OCI-M1 (cell line): ENCODE measurements at regions not wholly inside any gene's neighbourhood (a gene's known extent, or its start where the extent isn't known, plus 50 kb on each side); places are given as distances from the start of the nearest gene placed in this dataset.
A peak's percentile ranks its signal among the peaks of the same experiment; 100 is the strongest.

Experiments used
- DNase-seq: peaks from one replicate; lab custom pipeline; 2025; lab: John Stamatoyannopoulos, UW

DNA sequence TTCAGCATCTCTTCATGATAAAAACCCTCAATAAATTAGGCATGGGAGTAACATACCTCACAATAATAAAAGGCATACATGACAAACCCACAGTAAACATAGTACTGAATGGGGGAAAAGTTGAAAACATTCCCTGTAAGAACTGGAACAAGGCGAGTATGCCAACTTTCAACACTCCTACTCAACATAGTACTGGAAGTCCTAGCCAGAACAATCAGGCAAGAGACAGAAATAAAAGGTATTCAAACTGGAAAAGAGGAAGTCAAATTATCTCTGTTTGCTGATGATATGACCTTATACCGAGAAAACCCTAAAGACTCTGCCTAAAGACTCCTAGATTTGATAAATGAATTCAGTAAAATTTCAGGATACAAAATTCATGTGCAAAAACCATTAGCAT lies 167.6 kb downstream of the TMEM38B start:
- peak; percentile 91 for DNase-seq

DNA sequence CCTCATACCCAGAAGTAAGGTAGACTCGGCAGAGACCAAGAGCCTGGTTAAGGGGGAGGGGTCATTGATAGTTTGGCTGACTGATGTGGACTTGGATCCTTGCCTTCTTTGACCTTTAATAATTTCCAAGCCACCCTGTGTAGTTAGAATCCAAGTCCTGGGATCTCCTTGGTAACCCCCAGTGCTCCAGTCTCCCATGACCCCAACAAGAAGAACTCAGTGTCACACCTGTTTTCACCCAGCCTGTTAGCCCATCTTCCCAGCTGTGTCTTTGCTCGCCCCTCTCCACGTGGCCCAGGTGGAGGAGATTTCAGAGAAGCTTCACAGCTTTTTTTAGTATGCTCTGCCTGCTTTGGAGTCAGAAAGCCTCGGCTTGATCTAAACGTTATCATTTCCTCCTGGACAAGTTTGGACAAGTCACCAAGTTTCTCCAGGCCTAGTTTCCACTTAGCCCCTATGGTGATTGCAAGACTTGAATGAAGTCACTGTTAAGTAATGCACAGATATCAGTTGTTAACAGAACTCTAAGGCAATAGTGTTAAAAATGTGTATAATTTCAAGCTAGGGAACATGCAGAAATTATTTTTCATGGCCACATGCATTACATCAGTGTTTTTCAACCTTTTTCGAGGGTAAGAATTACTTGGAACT lies 170.0 kb downstream of the TMEM38B start:
- DNase-seq, result peak; percentile 44

DNA sequence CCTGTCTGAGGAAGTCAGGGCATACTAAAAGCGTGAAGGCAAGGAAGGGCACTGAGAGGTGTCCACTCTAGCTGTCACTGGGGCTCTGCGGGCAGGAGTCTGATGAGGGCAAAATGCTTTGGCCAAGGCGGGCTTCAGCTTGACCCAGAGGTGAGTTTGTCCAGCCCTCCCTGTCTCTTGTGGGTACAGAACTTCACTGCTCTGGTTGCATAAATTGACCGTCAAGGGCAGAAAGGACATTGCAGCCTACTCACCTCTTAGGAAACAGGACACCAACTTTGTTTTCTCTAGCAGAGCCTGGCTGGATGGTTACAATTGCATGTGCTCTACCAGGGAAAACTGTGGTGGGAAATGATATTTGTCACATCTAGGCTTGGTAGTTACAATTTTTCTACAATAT lies 170.9 kb downstream of the TMEM38B start:
- no peak for DNase-seq

DNA sequence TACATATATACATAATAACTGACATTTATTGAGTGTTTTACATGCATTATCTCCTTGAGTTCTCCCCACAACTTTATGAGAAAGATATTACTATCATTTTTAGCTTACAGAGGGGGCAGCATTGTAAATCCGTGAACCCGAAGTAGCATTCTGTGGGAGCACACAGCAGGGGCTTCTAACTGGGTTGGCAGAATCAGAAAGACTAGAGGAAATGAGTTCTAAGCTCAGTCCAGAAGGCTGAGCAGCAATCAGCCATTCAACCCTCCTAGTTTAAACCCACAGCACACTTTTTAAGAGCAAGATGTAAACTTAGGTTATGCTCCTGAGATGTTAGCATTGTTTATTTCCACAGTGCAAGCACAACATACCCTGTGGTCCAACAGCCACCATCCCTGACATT lies 177.2 kb downstream of the TMEM38B start:
- no peak for DNase-seq

DNA sequence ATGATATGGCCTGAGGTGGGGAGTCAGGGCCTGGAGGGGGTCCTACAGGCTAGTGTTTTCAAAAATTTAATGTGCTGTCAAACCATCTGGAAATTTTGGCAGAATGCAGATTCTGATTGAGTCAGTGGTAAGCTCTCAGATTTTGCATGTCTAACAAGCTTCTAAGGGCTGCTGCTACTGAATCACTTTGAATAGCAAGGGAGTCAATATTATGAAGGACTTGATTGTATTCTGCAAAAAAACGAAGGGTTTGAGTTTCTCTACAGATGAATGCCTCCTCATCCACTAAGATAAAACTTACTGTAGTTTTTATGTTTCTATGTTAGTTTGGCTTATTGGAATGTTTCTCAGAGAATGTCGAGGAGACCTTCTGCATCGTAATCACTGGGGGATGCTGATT lies 179.5 kb downstream of the TMEM38B start:
- no peak for DNase-seq

DNA sequence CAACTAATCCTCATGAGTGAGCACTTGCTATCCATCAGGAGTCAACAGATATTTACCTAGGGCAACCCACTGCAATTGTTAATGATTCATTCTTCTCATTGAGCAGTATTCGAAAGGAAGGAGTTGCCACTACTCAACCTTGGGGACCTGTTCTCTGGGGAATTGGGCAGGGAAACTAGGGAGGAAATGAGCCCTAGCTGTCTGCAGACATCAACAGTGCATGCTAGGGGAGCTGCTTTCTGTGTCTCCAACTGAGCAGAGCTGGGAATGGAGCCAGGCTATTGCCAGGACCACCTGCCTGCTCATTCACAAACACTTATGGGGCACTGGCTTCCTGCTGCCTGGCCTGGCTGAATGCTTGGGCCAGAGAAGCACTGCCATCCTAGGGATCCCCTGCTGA lies 183.4 kb downstream of the TMEM38B start:
- DNase-seq, result no peak

- DNase-seq, result peak; percentile 80
Observed at GRCh38 chr9:105879181-105879580, 184.8 kb downstream of the TMEM38B start.

DNA sequence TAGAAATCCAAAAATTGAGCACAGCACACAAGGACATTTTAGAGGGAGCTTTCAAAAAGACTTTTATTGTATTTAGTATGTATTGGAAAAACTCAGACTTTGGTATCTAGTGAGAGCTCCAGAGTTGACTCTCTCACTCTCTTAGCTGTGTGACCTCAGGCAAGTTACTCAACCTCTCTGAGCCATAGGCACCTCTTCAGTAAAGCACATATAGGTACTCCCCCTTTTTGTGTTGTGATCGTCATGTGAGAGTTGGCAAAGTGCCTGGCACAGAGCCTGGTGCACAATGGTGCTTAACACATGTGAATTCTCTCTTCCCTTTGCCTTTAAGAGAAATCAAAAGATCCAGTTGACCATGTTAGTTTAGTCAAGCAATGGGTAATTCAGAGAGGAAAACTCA lies 186.2 kb downstream of the TMEM38B start:
- DNase-seq, result no peak

DNA sequence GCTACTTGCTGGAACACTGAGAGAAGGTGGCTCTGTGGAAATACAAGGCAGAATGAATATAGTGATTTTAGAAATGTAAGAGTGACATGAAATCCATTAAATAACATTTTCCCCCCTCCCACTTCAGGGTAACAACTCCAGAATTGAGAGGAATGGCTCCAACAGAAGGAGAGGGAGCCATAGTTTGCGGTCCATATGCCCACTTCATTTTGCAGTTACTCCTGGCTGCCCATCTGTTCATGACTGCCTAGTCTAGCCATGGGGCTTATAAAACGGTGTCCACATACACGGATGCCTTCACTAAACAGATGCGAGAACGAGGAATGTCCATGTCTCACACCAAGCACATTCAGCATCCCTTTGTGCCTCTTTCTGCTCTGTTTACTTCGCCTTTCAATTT lies 186.7 kb downstream of the TMEM38B start:
- DNase-seq, result no peak

DNA sequence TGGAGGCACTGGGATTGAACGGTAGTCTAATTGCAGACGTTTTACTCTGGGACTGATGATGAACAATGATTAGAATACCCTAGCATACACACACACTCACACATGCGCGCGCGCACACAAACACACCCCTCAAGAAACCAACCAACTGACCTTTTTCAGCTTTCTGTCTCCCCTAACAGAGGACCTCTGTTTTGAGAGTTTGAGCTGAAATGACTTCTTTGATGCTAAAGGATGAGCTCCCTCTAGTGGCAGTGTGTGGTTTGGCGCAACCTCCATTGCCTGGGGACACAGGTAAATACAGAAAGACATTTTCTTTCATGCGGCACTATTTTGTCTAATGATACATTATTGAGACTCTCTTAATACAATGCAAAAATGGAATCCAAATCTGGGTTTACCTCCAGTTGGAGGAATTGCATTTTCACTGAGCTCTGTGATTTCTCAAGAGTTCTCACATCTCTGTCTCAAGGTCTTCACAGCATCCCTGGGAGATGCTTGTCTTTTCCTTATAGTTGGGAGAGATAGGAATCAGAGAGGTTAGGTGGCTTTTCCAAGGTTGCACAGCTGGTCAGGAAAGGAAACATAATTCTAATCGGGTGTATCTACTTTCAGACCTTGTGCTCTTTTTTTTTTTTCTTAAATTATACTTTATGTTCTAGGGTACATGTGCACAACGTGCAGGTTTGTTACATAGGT lies 187.5 kb downstream of the TMEM38B start:
- peak; percentile 92 for DNase-seq

DNA sequence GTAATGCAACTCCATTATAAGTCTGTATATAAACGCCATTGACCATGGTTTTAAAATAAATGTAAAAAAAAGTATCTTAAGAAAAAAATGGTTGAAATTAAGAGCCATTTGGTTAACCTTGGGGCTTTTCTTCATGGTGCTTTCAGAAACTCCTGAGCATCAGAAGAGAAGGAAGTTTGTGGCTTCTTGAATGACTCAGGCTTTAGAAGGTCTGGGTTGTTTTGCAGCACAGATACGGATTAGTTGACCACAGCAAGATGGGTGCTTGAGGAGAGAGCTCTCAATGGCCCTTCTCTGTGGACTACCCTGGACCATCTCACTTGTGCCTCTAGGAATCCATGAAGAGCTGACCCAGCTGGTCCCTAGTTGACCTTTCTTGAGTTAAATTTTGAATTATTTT lies 189.5 kb downstream of the TMEM38B start:
- peak; percentile 85 for DNase-seq

- DNase-seq, result no peak
Observed at GRCh38 chr9:105884416-105884815, 190.1 kb downstream of the TMEM38B start.

GRCh38 chr9:105886136-105886535 lies 191.8 kb downstream of the TMEM38B start:
- DNase-seq, result no peak

DNA sequence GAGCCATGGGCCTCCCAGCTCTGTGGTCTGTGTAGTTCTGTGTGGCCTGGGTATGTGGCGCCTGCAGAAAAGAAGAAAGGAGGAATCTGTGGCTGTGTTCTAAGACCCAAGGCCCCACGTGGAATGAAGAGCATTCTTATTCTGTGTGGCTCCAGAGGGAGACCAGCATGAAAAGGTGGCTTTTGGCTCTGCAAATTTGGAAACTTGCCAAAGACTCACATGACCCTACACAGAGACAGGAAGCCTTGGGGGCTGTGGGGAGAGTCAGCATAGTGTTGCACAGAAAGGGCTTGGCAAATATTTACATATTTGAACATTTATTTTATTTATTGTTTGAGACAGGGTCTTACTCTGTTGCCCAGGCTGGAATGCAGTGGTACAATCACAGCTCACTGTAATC lies 193.3 kb downstream of the TMEM38B start:
- DNase-seq, result peak; percentile 49

DNA sequence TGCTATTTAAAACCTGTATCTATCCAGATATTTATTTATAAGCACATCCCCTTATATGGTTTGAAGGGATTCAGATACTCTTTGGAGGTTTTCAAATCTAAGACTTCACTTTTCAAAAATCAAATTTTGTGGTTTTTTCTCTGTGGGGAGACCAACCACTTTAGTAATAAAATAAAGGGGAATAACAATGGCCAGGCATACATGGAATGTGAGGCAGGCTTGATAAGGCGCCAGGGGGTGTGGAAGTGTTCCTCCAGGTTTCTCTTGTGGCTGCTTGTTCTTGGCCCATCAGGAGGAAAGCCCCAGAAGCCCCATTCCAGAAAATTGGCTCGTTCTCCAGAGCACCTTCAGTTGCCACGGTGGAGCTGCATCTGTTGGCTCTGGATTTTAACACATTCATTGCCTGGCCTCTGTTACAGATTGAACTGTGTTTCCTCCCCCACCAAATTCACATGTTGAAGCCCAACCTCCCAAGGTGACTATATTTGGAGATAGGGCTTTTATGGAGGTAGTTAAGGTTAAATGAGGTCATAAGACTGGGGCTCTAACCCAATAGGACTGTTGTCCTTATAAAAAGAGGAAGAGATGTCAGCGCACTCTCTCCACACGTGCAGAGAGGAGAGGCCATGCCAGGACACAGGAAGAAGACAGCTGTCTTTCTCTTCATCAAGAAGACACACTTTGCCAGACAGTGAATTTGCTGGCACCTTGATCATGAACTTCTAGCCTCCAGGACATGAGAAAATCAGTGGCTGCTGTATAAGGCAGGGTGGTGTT lies 195.9 kb downstream of the TMEM38B start:
- DNase-seq, result peak; percentile 83

DNA sequence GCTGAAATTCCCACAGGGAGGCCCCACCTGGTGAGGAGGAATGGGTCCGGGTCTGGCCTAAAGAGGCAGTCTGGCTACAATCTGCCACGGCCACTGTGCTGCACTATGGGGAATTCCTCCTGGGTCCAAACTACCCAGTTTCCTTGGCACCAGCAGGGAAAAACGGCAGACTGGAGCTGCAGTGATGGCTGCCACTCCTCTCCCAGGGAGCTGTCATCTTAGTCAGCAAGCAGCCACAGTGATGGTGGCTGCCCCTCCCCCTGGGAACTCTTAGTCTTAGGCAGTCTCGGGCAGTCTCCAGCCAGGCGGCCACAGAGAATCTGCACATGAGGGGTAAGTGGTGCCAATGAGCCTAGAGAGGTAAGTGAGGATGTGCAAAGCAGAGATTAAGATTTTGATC lies 205.8 kb downstream of the TMEM38B start:
- DNase-seq, result no peak

DNA sequence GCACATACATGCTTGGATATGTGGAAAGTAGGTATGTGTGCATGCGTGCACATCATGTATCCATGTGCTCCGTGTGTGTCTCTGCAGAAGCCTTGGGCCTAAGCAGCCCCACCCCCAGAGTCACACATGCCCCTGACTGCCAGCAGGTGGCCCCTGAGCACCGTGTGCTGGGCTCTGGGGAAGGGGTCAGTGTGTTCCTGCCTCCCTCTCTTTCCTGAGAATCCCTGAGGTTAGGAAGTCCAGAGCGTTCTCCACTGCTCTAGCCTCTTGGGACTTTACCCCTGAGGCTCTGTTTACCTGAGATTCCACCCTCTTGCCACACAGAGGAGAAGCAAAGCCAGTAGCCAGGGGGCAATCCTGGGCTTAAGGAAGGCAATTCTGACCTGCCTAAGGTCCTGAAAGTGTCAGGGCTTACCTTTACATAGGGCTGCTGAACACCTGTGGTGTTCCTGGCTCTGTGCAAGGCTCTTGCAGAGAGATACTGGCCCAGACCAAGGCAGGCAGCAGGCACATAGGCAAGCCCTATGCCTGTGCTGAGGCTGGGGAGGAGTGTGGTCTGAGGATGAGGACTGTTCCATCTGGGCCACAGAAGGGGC lies 207.3 kb downstream of the TMEM38B start:
- peak; percentile 61 for DNase-seq

DNA sequence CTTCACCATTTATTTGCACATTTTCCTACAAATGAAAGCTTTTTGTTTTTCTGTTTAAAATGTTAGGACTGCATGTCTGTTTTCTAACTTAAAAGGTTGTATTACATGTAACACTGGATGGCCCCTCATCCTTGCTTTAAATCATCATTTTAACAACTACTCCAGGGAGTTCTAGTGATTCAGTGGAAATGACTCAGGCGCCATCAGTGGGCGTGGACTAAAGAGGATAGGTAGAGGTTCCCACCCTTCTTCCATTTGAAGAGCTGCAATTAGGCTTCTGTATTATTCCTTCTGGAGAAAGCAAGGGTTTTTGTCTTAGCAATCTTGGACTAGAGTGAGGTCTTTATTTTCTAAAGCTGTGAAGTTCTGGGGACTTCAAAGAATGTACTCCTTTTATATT lies 213.7 kb downstream of the TMEM38B start:
- DNase-seq, result no peak

- DNase-seq, result no peak
Observed at GRCh38 chr9:105911104-105911911, 217.0 kb downstream of the TMEM38B start.

GRCh38 chr9:105912157-105912862 lies 218.0 kb downstream of the TMEM38B start:
- DNase-seq, result no peak

GRCh38 chr9:105912863-105913516 lies 218.6 kb downstream of the TMEM38B start:
- no peak for DNase-seq
